Lower leg skin (tissue), 4 donors: ENCODE measurements at regions not wholly inside any gene's neighbourhood (a gene's known extent, or its start where the extent isn't known, plus 50 kb on each side); places are given as distances from the start of the nearest gene placed in this dataset.

Experiments
- DNase-seq, 2 donors: peaks; one replicate each; pipeline ENCODE4 v3.0.0-alpha.2; 2019; ENCODE audit warnings: low spot score in 2 of 2
- H3K4me3 ChIP-seq: fragments of 200-600 bp; sonication (generic); 2 replicates; pipeline ENCODE4 v1.5.1; 2017; ENCODE audit warnings: mild to moderate bottlenecking, low read depth; ENCODE audit not compliant: poor library complexity, severe bottlenecking
- CTCF ChIP-seq, 3 donors: fragments of 450-650 bp; IDR thresholded peaks; one replicate each; pipeline ENCODE4 v1.5.1; 2016; ENCODE audit warnings: antibody characterized with exemption in 3 of 3, mild to moderate bottlenecking in 3 of 3, moderate library complexity in 2 of 3
- POLR2A ChIP-seq, 2 donors: fragments of 450-650 bp; IDR thresholded peaks; one replicate each; pipeline ENCODE4 v1.6.1; 2016 to 2017; ENCODE audit warnings: antibody characterized with exemption in 2 of 2, mild to moderate bottlenecking in 1 of 2, moderate library complexity in 1 of 2
- WGBS, 2 donors: methylation state at CpG; one replicate each; pipeline ENCODE4 v1.1.5; 2018; 5-methylcytosine and 5-hydroxymethylcytosine counted together
- intact Hi-C: fragments of 100-400 bp; cut with DNase I; formaldehyde crosslinking; loops from one replicate; pipeline ENCODE4 v1.15.0; 2023; ENCODE audit warnings: low total_unique reads

DNA sequence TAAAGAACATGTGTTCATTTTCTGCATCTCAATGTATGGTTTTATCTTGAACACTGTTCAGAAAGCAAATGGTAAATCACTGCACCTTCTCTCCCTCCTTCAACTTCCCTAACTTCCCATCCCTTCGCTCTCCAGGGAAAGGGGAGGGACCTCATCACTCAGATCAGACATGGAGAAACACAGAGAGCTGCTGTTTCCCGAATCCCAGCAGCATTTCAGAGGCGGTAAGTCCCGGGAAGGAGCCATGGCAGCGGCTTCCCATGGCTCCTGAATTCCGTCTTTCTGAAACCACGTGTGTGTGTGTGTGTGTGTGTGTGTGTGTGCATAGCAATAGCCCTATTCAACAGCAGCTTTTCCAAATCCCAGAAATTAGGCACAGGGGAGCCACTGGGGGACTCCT is 125.4 kb upstream of the TMCC3 start:
- TF ChIP-seq POLR2A (IDR thresholded peaks at IDR 0.05) = no peak
- TF ChIP-seq CTCF (IDR thresholded peaks at IDR 0.05) = no peak
- 70 to 72% methylated on average over 7 of the region's 7 CpGs for WGBS, 2 donors
- no peak for DNase-seq

DNA sequence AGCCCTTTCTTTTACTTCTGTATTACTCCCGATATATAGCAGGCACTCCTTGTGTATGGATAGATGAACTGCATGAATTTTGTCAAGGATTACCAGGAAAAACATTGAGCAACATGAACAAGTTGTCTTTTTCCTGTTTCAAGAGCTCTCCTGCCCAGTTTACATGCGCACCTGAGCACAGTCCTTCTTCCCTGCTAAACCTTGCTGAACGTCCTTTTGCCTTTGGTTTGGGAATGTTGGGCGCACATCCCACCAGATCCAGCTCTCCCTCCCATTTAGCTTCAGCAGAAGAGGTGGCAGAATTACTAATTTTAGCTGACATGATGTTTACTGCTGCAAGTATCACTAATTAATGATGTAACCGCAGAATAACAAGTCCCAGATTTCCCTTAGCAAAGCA is 121.4 kb upstream of the TMCC3 start:
- WGBS, 2 donors = 85 to 90% methylated on average over 5 of the region's 5 CpGs
- no peak overlapping the region for H3K4me3 ChIP-seq

More for the DNA sequence above, 125.4 kb upstream of the TMCC3 start:
- intact Hi-C loops = no loop called here
- no peak overlapping the region for H3K4me3 ChIP-seq

GRCh38 chr12:94771199-94771598 is 120.8 kb upstream of the TMCC3 start:
- no peak for TF ChIP-seq POLR2A (IDR thresholded peaks at IDR 0.05)
- TF ChIP-seq CTCF (IDR thresholded peaks at IDR 0.05) = no peak
- WGBS, 2 donors = 88 to 91% methylated on average over 4 of the region's 4 CpGs
- intact Hi-C loops = no loop called here
- no peak overlapping the region for H3K4me3 ChIP-seq
- no peak for DNase-seq

More for the DNA sequence above, 121.4 kb upstream of the TMCC3 start:
- intact Hi-C loops = no loop called here
- DNase-seq = no peak
- TF ChIP-seq CTCF (IDR thresholded peaks at IDR 0.05) = no peak
- no peak for TF ChIP-seq POLR2A (IDR thresholded peaks at IDR 0.05)

DNA sequence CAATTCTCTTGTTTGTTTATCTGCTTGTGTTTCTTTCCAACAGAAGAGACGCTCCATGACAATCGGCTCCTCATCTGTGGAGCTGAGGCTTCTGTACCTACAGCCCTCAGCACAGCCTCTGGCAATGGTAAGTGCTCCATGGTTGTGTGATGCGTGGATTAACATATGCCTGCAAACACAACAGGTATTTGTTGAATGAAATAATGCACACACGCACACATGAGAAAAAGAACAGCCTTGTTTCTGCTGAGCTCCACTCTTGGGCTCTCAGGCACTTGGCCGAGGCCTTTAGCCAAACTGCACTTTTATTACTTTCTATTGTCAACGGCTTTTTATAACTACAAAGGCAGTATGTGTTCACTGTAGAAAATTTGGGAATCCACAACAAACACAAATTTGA is 120.4 kb upstream of the TMCC3 start:
- 76 to 78% methylated on average over 6 of the region's 6 CpGs for WGBS, 2 donors
- no peak overlapping the region for H3K4me3 ChIP-seq
- TF ChIP-seq POLR2A (IDR thresholded peaks at IDR 0.05) = no peak
- TF ChIP-seq CTCF (IDR thresholded peaks at IDR 0.05) = no peak
- no peak for DNase-seq
- intact Hi-C loops = no loop called here

DNA sequence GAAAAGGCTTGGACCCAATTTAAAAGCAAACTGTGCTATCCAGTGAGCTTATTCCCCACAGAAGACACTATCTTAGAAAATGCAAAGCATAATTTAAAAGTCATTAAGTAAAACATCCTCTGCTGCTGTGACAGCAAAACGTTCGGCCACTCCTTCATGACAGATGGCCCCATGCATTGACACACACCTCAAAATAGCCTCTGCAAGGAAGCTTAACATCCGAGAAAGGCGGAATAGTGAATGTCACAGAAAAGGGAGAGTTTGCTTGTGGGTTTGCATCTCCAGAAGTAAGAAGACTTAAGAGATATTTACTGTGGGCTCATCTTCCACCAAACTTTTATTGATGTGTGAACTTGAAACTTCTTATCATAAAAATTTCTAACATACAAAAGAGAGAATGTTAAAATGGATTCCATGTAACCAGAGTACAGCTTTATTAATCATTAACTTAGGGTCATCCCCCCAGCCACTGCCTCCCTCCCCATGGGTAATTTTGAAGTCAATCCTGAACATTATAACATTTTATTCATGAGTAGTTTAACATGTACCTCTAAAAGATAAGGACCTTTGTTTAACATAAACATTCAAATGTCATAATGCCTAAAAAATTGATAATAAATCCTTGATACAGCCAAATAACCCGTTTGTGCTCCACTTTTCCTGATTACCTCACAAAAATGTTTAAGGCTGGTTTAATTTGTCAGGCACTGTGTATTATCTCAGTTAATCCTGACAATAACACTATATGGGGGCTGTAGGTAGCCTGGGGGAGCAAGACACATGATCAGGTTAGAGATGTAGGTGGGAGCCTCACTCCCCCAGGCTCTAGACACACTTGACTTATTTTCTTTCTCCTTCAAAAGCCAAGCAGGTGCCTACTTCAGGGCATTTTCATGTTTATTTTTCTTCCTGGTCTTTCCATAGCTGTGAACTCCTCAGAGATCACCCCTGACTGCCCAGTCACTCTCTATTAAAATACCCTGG is 119.7 kb upstream of the TMCC3 start:
- 81 to 83% methylated on average over 5 of the region's 5 CpGs for WGBS, 2 donors
- intact Hi-C loops = no loop called here
- TF ChIP-seq CTCF (IDR thresholded peaks at IDR 0.05) (no peak), POLR2A (IDR thresholded peaks at IDR 0.05) (no peak)
- no peak overlapping the region for H3K4me3 ChIP-seq
- DNase-seq = no peak
